ENCODE measurements at regions not wholly inside any gene's neighbourhood (a gene's known extent, or its start where the extent isn't known, plus 50 kb on each side); places are given as distances from the start of the nearest gene placed in this dataset.

- Histone ChIP-seq H3K27me3 (replicated peaks; ENCODE audit: control insufficient read depth, insufficient read depth, low read length) (no peaks in the 10 kb centered on the region), H3K4me3 (replicated peaks; ENCODE audit: low read depth, low read length) (no peak overlapping the region), H3K36me3 (ENCODE audit: control insufficient read depth, insufficient read depth, low read length) (no peaks in the 10 kb centered on the region)
- TF ChIP-seq, protein P1, sequence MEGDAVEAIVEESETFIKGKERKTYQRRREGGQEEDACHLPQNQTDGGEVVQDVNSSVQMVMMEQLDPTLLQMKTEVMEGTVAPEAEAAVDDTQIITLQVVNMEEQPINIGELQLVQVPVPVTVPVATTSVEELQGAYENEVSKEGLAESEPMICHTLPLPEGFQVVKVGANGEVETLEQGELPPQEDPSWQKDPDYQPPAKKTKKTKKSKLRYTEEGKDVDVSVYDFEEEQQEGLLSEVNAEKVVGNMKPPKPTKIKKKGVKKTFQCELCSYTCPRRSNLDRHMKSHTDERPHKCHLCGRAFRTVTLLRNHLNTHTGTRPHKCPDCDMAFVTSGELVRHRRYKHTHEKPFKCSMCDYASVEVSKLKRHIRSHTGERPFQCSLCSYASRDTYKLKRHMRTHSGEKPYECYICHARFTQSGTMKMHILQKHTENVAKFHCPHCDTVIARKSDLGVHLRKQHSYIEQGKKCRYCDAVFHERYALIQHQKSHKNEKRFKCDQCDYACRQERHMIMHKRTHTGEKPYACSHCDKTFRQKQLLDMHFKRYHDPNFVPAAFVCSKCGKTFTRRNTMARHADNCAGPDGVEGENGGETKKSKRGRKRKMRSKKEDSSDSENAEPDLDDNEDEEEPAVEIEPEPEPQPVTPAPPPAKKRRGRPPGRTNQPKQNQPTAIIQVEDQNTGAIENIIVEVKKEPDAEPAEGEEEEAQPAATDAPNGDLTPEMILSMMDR (IDR thresholded peaks at IDR 0.05; ENCODE audit: insufficient read depth, low read length, poor library complexity, severe bottlenecking), result no peak
- no peak for DNase-seq (ENCODE audit: extremely low read depth, insufficient read length)
These were observed 276.7 kb upstream of the LMCD1 start for GRCh38 chr3:8224941-8225340.

DNA sequence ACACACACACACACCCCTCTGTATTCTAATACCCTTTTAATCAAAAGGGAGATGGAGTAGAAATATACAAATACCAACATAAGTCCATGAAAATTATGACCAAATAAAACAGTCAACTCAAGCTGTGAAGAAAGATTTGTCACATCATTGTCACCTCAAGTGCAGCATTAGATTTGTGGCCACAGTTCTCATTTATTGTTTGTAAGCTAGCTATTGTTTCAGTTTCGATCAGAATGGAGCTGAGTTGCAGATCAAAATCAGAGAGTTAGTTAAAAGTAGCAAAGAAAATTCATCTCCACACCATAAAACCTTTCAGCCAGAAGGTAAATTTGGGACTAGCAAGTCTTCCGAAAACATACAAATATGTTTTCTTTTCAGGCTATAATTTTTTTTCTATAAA, 267.7 kb upstream of the LMCD1 start:
- Histone ChIP-seq H3K4me3 (replicated peaks; ENCODE audit: low read depth, low read length) (no peak overlapping the region), H3K36me3 (ENCODE audit: control insufficient read depth, insufficient read depth, low read length) (no peaks in the 10 kb centered on the region), H3K27me3 (replicated peaks; ENCODE audit: control insufficient read depth, insufficient read depth, low read length) (no peaks in the 10 kb centered on the region)
- TF ChIP-seq, protein P1 (IDR thresholded peaks at IDR 0.05; ENCODE audit: insufficient read depth, low read length, poor library complexity, severe bottlenecking), result no peak
- no peak for DNase-seq (ENCODE audit: extremely low read depth, insufficient read length)

DNA sequence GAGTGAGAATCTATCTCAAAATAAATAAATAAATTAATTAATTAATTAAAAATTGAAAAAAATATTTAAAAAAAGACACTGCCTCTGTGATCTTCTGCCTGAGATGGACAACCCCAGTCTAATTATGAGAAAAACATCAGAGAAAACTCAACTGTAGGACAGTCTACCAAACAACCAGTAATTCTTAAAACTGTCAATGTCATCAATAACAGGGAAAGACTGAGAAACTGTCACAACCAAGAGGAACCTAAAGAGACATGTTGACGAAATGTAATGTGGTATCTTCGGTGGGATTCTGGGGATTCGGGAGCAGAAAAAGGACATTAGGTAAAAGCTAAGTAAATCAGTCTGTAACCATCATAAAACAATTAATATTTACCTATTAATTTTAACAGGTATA, 265.4 kb upstream of the LMCD1 start:
- TF ChIP-seq, protein P1 (IDR thresholded peaks at IDR 0.05; ENCODE audit: insufficient read depth, low read length, poor library complexity, severe bottlenecking), result no peak
- H3K36me3 ChIP-seq (ENCODE audit: control insufficient read depth, insufficient read depth, low read length), result no peaks in the 10 kb centered on the region
- H3K27me3 ChIP-seq (replicated peaks; ENCODE audit: control insufficient read depth, insufficient read depth, low read length), result no peaks in the 10 kb centered on the region
- no peak overlapping the region for H3K4me3 ChIP-seq (replicated peaks; ENCODE audit: low read depth, low read length)
- no peak for DNase-seq (ENCODE audit: extremely low read depth, insufficient read length)

DNA sequence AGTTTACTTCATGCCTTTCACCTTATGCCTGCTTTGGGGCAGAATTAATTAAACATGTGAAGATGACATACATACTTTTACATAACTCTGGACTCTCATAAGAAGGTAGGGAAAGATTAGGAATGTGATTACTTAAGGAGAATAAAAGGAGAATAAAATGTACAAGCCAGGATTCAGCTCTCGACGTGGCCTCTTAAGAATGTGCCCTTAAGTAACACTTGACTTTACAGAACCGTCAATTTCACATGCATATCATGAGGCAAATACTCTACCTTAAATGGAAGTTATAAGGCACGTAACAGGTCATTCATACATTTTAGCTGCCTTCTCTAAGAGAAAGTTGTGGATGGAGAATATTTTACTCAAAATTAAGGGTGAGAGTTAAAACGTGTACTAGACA, 263.7 kb upstream of the LMCD1 start:
- TF ChIP-seq, protein P1 (IDR thresholded peaks at IDR 0.05; ENCODE audit: insufficient read depth, low read length, poor library complexity, severe bottlenecking), result no peak
- Histone ChIP-seq H3K4me3 (replicated peaks; ENCODE audit: low read depth, low read length) (no peak overlapping the region), H3K27me3 (replicated peaks; ENCODE audit: control insufficient read depth, insufficient read depth, low read length) (no peaks in the 10 kb centered on the region), H3K36me3 (ENCODE audit: control insufficient read depth, insufficient read depth, low read length) (no peaks in the 10 kb centered on the region)
- DNase-seq (ENCODE audit: extremely low read depth, insufficient read length), result no peak

GRCh38 chr3:8238432-8238831, 263.2 kb upstream of the LMCD1 start:
- no peak overlapping the region for H3K4me3 ChIP-seq (replicated peaks; ENCODE audit: low read depth, low read length)
- H3K36me3 ChIP-seq (ENCODE audit: control insufficient read depth, insufficient read depth, low read length), result no peaks in the 10 kb centered on the region
- no peaks in the 10 kb centered on the region for H3K27me3 ChIP-seq (replicated peaks; ENCODE audit: control insufficient read depth, insufficient read depth, low read length)
- no peak for DNase-seq (ENCODE audit: extremely low read depth, insufficient read length)
- TF ChIP-seq, protein P1 (IDR thresholded peaks at IDR 0.05; ENCODE audit: insufficient read depth, low read length, poor library complexity, severe bottlenecking), result no peak

DNA sequence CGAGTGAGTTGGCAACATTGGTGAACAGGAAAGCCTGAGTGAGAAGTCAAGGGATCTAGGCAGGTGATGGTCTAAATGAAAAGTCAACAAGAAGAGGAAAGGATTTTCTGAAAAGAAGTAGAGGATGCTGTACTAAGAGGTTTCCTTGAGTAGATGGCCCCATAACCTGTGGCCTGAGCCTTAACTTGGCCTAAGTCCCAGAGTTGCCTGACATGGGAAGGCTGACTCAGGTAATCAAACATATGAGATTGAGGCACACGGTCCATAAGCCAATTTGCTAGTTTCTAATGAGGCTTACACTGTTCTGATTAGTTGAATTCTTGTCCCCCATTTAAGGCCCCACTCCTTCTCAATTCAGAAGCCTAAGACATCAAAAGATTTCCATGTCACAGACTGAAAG, 262.5 kb upstream of the LMCD1 start:
- no peak for DNase-seq (ENCODE audit: extremely low read depth, insufficient read length)
- no peak overlapping the region for H3K4me3 ChIP-seq (replicated peaks; ENCODE audit: low read depth, low read length)
- TF ChIP-seq, protein P1 (IDR thresholded peaks at IDR 0.05; ENCODE audit: insufficient read depth, low read length, poor library complexity, severe bottlenecking), result no peak
- no peaks in the 10 kb centered on the region for H3K36me3 ChIP-seq (ENCODE audit: control insufficient read depth, insufficient read depth, low read length)
- no peaks in the 10 kb centered on the region for H3K27me3 ChIP-seq (replicated peaks; ENCODE audit: control insufficient read depth, insufficient read depth, low read length)
